HG03039 (cell line): ENCODE measurements at regions not wholly inside any gene's neighbourhood (a gene's known extent, or its start where the extent isn't known, plus 50 kb on each side); places are given as distances from the start of the nearest gene placed in this dataset.
"Not testable (repeated sequence)": the region's sequence is repeated elsewhere in the genome, so short reads cannot be mapped to it uniquely, and the experiment has no call there.

Experiments
- ATAC-seq: cut with Tn5 transposase; IDR thresholded peaks from one replicate; pipeline ENCODE4 v1.9.1; 2021; ENCODE audit warnings: mild to moderate bottlenecking, moderate library complexity; ENCODE audit not compliant: unreplicated experiment

DNA sequence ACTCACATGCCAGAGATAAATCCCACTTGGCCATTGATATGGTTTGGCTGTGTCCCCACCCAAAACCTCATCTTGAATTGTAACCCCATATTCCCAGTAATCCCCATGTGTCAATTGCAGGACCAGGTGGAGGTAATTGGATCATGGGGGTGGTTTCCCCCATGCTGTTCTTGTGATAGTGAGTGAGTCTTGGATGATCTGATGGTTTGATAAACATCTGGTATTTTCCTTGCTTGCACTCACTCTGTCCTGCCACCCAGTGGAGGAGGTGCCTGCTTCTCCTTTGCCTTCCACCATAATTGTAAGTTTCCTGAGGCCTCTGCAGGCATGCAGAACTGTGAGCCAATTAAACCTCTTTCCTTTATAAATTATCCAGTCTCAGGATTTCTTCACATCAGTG is 50.4 kb upstream of the B3GAT2 start:
- ATAC-seq, result not testable (repeated sequence)

DNA sequence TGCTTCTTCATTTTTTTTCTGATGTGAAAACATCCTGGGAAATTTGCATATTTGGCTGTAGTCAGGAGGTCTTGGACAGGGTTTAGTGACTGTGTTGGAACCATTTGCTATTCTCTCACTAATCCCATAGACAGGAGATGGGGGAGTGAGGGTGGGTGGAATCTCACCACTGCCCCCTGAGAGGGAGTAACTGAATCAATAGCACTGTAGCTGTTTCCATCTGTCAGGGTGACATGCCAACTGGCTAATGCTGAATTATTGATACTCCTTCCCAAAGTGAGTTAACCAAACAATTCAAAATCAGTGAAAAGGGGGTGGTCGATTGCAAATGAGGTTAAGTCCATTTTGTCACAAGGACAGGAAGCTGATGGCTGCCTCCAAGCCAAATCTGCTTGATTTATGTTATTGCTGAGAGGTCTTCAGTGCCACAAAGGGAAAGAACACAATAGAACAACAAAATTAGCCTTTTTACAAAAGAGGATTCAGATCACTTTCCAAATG is 55.1 kb upstream of the B3GAT2 start:
- ATAC-seq, result no peak

- ATAC-seq, result peak; percentile 80
Measured at GRCh38 chr6:71012866-71013469, 56.1 kb upstream of the B3GAT2 start.

DNA sequence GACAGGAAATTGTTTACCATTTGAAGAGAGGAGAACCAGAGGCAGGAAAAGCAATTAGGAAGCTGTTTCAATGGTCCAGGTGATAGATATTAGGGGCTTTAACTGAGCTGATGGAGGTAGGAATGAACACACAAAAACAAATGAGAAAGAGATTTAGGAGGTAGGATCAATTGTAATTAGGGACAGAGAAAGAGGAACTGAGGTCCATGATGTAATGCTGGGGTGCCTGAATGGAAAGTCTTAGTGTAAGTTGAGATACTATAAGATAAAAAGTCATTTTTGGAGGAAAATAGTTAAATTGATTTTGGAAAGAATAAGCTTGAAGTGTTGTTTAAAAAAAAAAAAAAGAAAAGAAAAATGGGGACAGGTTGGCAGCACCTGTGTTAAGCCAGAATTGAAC is 58.5 kb upstream of the B3GAT2 start:
- ATAC-seq, result no peak

DNA sequence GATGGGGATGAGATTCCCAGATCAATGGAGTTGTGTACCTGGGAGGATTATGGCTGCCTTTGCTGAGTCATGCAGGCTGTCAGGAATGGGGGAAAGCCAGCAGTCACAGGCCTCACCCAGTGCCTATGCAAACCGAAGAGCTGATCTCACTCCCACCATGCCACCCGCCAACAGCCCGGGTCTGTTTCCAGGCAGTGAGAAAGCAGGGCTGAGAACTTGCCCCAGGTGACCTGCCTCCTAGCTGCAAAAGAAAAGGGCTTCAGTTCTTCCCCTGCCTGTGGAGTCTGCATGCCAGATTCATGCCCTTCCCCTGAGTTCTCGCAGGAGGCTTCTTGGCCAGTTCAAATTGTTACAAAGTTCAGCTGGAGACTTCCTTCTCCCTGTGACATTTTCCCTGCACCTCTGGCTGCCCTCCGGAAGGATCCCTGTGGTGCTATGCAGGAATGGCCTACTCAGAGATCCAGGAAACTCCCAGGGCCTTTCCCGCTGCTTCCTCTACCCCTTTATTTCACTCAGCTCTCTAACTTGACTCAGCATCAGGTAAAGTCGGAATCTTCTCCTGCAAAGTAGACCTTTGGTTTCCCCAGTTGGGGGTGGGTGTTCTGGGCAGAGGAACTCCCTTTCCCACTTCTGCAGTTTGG is 71.5 kb upstream of the B3GAT2 start:
- no peak for ATAC-seq

GRCh38 chr6:71028877-71029252 is 72.0 kb upstream of the B3GAT2 start:
- no peak for ATAC-seq

- no peak for ATAC-seq
Measured at GRCh38 chr6:71029555-71029954, 72.7 kb upstream of the B3GAT2 start.

DNA sequence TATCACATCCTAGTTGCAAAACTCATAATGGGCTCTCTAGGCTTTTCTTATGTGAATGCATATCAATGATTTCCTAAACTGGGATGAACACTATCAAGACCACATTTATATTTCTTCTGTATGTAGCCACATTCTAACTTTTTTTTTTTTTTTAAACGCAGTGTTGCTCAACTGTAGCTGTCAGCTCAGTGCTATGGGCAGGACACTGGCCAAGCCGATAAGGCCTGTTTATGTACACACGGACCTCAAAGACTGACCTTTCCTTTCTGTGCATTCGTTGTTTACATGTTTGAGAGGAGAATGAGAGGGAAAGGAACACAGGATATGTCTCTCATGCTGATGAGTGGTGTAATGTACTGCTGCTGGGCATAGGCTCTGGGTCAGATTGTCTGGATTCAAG is 75.1 kb upstream of the B3GAT2 start:
- no peak for ATAC-seq

GRCh38 chr6:71033171-71033570 is 76.3 kb upstream of the B3GAT2 start:
- no peak for ATAC-seq

DNA sequence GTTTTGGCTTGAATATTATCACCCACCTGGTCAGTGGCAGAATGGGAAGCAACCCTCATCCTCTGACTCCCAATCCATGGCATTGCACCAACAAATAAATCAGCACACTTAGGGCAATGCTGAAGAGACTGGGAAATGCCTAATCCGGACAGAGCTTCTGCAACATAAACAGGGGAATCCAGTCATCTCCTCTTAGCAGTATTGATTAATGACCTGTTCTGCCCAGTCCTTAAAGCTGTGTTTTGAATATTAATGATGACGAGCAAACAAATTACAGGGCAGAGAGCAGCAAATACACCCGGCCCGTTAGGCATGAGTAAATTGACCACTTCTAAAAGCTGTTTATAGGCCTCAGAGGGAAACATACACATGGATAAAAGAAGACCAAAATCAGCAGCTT is 77.0 kb upstream of the B3GAT2 start:
- no peak for ATAC-seq

GRCh38 chr6:71034563-71035345 is 77.9 kb upstream of the B3GAT2 start:
- ATAC-seq, result no peak

DNA sequence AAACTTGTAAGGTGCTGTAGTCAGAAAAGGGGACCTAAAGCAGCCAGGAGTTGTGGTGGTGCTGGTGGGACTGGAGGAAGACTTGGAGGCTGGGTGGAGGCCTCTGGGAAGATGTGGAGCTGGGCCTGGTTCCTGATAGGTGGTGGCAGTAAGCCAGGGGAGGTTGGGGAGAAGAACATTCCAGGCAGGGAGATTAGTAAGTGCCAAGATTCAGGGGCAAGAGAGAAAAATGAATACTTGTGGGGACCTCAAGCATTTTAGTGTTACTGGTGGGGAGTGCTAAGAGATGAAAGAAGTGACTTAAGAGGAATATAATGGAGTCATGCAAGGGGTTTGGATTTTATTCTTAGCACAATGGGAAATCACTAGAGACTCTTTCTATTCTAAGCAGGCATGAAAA is 79.0 kb upstream of the B3GAT2 start:
- no peak for ATAC-seq

DNA sequence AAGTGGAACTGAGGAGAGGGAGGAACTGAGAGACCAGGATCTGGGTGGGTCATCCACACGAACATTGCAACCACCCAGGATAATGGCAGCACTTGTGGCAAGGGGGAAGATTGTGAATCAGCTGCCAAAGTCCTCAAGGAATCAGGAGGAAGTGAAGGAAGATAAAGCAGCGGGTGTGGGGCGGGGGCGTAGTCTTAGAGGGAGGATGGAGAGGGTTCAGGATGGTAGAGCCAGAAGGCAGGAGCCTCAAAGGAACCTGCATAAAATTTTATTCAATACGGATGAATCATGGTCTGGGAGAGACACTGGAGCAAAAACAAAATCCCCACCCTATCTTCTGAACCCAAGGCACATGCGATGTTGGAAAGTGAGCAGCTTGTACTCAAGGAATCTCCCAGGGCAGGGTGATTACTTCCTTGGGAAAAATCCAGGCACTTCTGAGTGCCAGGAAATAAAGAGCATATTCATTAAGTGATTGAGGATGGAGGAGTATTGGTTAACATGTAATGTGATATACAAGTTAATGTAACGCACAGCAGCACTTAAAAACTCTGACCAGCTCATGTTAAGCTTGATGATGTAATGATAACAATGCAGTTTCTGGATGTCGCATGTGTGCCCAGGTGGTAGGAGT is 82.0 kb upstream of the B3GAT2 start:
- no peak for ATAC-seq

- ATAC-seq, result no peak
Measured at GRCh38 chr6:71040043-71040442, 83.2 kb upstream of the B3GAT2 start.

DNA sequence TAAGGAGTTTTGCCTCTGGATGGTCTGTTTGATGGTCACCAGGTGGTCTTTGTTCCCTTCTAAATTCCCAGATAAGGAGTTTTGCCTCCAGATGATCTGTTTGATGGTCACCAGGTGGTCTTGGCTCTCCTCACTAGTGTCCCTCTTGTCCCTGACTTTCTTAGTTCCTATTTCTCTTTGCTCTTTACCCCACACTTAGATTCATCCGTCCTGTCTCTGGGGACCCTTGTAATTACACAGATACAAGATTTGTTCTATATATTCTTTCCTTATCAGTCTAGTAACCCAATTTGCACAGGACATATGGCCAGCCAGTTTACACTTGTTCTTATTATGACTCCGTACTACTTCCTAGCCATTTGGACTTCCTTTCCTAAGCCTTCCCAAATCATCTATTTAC is 84.0 kb upstream of the B3GAT2 start:
- ATAC-seq, result no peak

DNA sequence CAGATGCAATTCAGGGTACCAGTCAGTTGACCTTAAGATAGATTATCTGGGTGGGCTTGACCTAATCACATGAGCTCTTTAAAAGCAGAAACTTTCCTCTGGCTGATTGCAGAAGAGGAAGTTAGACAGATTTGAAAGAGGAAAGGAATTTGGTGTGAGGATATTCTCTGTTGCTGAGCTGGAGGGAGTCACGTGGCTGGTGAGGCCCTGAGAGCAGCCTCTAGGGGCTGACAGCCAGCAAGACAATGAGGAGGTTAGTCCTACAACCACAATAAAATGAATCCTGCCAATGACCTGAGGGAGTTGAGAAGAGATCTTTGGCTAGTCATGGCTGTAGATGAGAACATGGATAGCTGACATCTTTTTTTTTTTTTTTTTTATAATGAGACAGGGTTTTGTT is 87.0 kb upstream of the B3GAT2 start:
- ATAC-seq, result no peak

GRCh38 chr6:71044753-71045152 is 87.9 kb upstream of the B3GAT2 start:
- ATAC-seq, result no peak

- ATAC-seq, result no peak
Measured at GRCh38 chr6:71045296-71045695, 88.4 kb upstream of the B3GAT2 start.

GRCh38 chr6:71047417-71047816 is 90.6 kb upstream of the B3GAT2 start:
- no peak for ATAC-seq

- ATAC-seq, result no peak
Measured at GRCh38 chr6:71048320-71049164, 91.7 kb upstream of the B3GAT2 start.
